K562 (cell line): ENCODE measurements at regions not wholly inside any gene's neighbourhood (a gene's known extent, or its start where the extent isn't known, plus 50 kb on each side); places are given as distances from the start of the nearest gene placed in this dataset.

Experiments
- ATAC-seq: fragments of 200-7000 bp; cut with Tn5 transposase; 3 replicates; pipeline ENCODE4 v1.9.1; 2020; ENCODE audit warnings: moderate library complexity
- BruUV-seq: library from RNA; stranded (reverse); fragments of 400-500 nt; replicated peaks from 2 replicates; lab custom pipeline; 2021; lab: Mats Ljungman, UMichigan
- CTCF ChIA-PET: fragments of 300-600 bp; formaldehyde crosslinking; extraction: SDS; loops from one replicate; lab custom pipeline; 2021; ENCODE audit warnings: low intra/inter-chr PET ratio; lab: Yijun Ruan, JAX
- POLR2A ChIA-PET: fragments of 300-600, 350-650 bp; sonication (Branson Sonifier 250); formaldehyde crosslinking; extraction: SDS; loops from one replicate; lab custom pipeline; 2021; ENCODE audit warnings: antibody characterized with exemption, inconsistent platforms; lab: Yijun Ruan, JAX
- DNase-seq, 4 experiments: peaks; one replicate each; pipeline versions ENCODE4 v3.0.0 to v3.0.0-alpha.2; 2011 to 2018; ENCODE audit warnings: low spot score in 3 of 4, mixed read lengths in 3 of 4; ENCODE audit errors: extremely low read depth in 1 of 4
- FAIRE-seq: peaks from 2 replicates; lab custom pipeline; 2011; peaks lifted over from hg19 to GRCh38; lab: Jason Lieb, UNC
- H2AFZ ChIP-seq: 2 replicates; pipeline ENCODE4 v1.6.0; 2011; ENCODE audit warnings: low read depth, low read length, control low read depth, inconsistent platforms
- H3K27ac ChIP-seq: fragments of 200-600 bp; 3 replicates; pipeline ENCODE4 v1.8.0; 2011; ENCODE audit warnings: low read depth, mild to moderate bottlenecking, control low read depth, inconsistent platforms, low read length, moderate library complexity, mixed read lengths; ENCODE audit errors: extremely low read depth
- H3K27me3 ChIP-seq, 2 experiments: fragments of 300-600 bp in 1 of 2; 2 replicates in 1 of 2; 3 replicates in 1 of 2; pipeline versions ENCODE4 v1.6.0 to v1.8.0; 2011; ENCODE audit warnings: inconsistent platforms in 2 of 2, low read length in 2 of 2, mild to moderate bottlenecking in 1 of 2, mixed read lengths in 1 of 2, moderate library complexity in 1 of 2; ENCODE audit not compliant: control insufficient read depth in 2 of 2, insufficient read depth in 2 of 2
- H3K36me3 ChIP-seq: fragments of 300-600 bp; 3 replicates; pipeline ENCODE4 v1.8.0; 2011; ENCODE audit warnings: mild to moderate bottlenecking, low read length, inconsistent platforms; ENCODE audit not compliant: control insufficient read depth, insufficient read depth
- H3K4me1 ChIP-seq, 2 experiments: fragments of 200-600 bp in 1 of 2; replicated peaks in 1 of 2; 2 replicates in 1 of 2; 3 replicates in 1 of 2; pipeline versions ENCODE4 v1.5.1 to v1.8.0; 2011; ENCODE audit warnings: inconsistent platforms in 2 of 2, low read length in 2 of 2, mild to moderate bottlenecking in 1 of 2, mixed read lengths in 1 of 2, moderate library complexity in 1 of 2; ENCODE audit not compliant: control insufficient read depth in 2 of 2, insufficient read depth in 2 of 2
- H3K4me2 ChIP-seq: 2 replicates; pipeline ENCODE4 v1.6.1; 2011; ENCODE audit warnings: low read length, control low read depth, inconsistent platforms, mixed read lengths; ENCODE audit not compliant: insufficient read depth
- H3K4me3 ChIP-seq: fragments of 200-600 bp; sonication (generic), shearing (Covaris generic); 2 replicates; pipeline ENCODE4 v1.5.1; 2016; ENCODE audit warnings: control low read depth, inconsistent platforms
- H3K79me2 ChIP-seq: fragments of 200-600 bp; 3 replicates; pipeline ENCODE4 v1.8.0; 2011; ENCODE audit warnings: low read length, inconsistent platforms; ENCODE audit not compliant: control insufficient read depth, insufficient read depth
- H3K9ac ChIP-seq, 2 experiments: 2 replicates each; pipeline versions ENCODE4 v1.6.0 to v1.6.1; 2011; ENCODE audit warnings: low read depth in 2 of 2, low read length in 2 of 2, control low read depth in 1 of 2, inconsistent platforms in 1 of 2, mild to moderate bottlenecking in 1 of 2, mixed read lengths in 1 of 2; ENCODE audit not compliant: insufficient read depth in 1 of 2
- H3K9me1 ChIP-seq: one replicate; pipeline ENCODE4 v1.6.0; 2011; ENCODE audit warnings: inconsistent platforms, mild to moderate bottlenecking, low read length, moderate library complexity; ENCODE audit not compliant: control insufficient read depth, insufficient read depth
- H3K9me3 ChIP-seq: replicated peaks from 2 replicates; pipeline ENCODE4 v1.5.1; 2011; ENCODE audit warnings: low read depth, low read length, inconsistent platforms; ENCODE audit not compliant: control insufficient read depth, insufficient read depth
- H4K20me1 ChIP-seq: replicated peaks from 2 replicates; pipeline ENCODE4 v1.6.1; 2011; ENCODE audit warnings: low read length, inconsistent platforms, mixed read lengths; ENCODE audit not compliant: control insufficient read depth, insufficient read depth
- CTBP1 ChIP-seq: fragments of 450-650 bp; IDR thresholded peaks from 2 replicates; pipeline ENCODE4 v1.6.1; 2016; ENCODE audit warnings: borderline replicate concordance
- DACH1 ChIP-seq: fragments of 450-650 bp; IDR thresholded peaks from 2 replicates; pipeline ENCODE4 v1.6.1; 2018; ENCODE audit not compliant: partially characterized antibody
- MIER1 ChIP-seq: fragments of 450-650 bp; IDR thresholded peaks from 2 replicates; pipeline ENCODE4 v1.6.1; 2016; ENCODE audit warnings: antibody characterized with exemption, mild to moderate bottlenecking, low read depth
- NCOA2 ChIP-seq, 2 experiments: fragments of 450-650 bp; IDR thresholded peaks; 2 replicates each; pipeline ENCODE4 v1.6.1; 2018; ENCODE audit warnings: mild to moderate bottlenecking in 2 of 2, moderate library complexity in 1 of 2; ENCODE audit not compliant: partially characterized antibody in 2 of 2
- NR2C2 ChIP-seq, 2 experiments: fragments of 200-800 bp in 1 of 2; sonication (Bioruptor generic) in 1 of 2; sonication (generic) in 1 of 2; formaldehyde crosslinking in 1 of 2; IDR thresholded peaks; 2 replicates each; pipeline versions ENCODE4 v1.6.1 to v1.8.0; 2016 to 2022; ENCODE audit warnings: mild to moderate bottlenecking in 1 of 2, missing compliant biosample characterization in 1 of 2, missing genetic modification characterization in 1 of 2, missing genetic modification reagents in 1 of 2
- STAT5B ChIP-seq: fragments of 250-450 bp; sonication (Bioruptor Pico); IDR thresholded peaks from 2 replicates; pipeline ENCODE4 v1.8.0; 2021; ENCODE audit warnings: mild to moderate bottlenecking, inconsistent platforms
- TRIM24 ChIP-seq, 2 experiments: fragments of 450-650 bp; IDR thresholded peaks; 2 replicates each; pipeline ENCODE4 v1.6.1; 2016
- ZNF274 ChIP-seq: IDR thresholded peaks from 2 replicates; pipeline ENCODE4 v1.6.1; 2011; ENCODE audit warnings: low read depth, mild to moderate bottlenecking, low read length, moderate library complexity, borderline replicate concordance
- ZNF561 ChIP-seq: fragments of 450-650 bp; formaldehyde crosslinking; conservative IDR thresholded peaks from 2 replicates; pipeline ENCODE4 v1.4.0; 2020; ENCODE audit warnings: mild to moderate bottlenecking, moderate library complexity
- ZNF57 ChIP-seq: fragments of 450-650 bp; formaldehyde crosslinking; IDR thresholded peaks from 2 replicates; pipeline ENCODE4 v1.4.0; 2020; ENCODE audit warnings: mild to moderate bottlenecking, moderate library complexity
- WGBS: fragments of 100-300 bp; shearing (Covaris generic); methylation state at CpG from one replicate; pipeline ENCODE4 v1.1.6; 2016; ENCODE audit warnings: low coverage, mixed read lengths; ENCODE audit not compliant: insufficient coverage; ENCODE audit errors: missing lambda C conversion rate; 5-methylcytosine and 5-hydroxymethylcytosine counted together
- in situ Hi-C: fragments of 300-500 bp; cut with MboI; formaldehyde crosslinking; loops from 4 replicates; pipeline ENCODE4 v1.15.0; 2018; ENCODE audit warnings: inconsistent platforms, mixed read lengths
- intact Hi-C: fragments of 100-400 bp; cut with micrococcal nuclease; formaldehyde crosslinking; loops from 2 replicates; pipeline ENCODE4 v1.14.2; 2022
- TF ChIP-seq, protein P1 (sequence below): fragments of 250-450 bp; sonication (Bioruptor Pico); IDR thresholded peaks from 2 replicates; pipeline ENCODE4 v1.4.0; 2020; ENCODE audit warnings: mild to moderate bottlenecking, moderate library complexity
- TF ChIP-seq, protein P2 (sequence below): fragments of 450-650 bp; formaldehyde crosslinking; IDR thresholded peaks from 2 replicates; pipeline ENCODE4 v1.4.0; 2020; ENCODE audit warnings: mild to moderate bottlenecking, moderate library complexity
- TF ChIP-seq, protein P3 (sequence below): fragments of 250-450 bp; sonication (Bioruptor Pico); IDR thresholded peaks from 2 replicates; pipeline ENCODE4 v1.5.0; 2021; ENCODE audit warnings: mild to moderate bottlenecking, moderate library complexity

DNA sequence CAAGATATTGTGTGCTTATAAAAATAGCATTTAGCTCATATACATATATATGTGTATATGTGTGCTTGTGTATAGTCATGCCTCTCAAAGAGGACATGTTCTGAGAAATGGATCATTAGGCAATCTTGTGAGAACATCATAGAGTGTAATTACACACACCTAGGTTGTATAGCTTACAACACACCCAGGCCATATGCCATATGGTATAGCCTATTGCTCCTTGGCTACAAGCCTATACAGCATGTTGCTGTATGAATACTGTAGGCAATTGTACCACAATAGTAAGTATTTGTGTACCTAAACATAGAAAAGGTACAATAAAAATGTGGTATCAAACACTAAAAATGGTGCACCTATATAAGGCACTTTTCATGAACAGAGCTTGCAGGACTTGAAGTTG lies 1510.5 kb upstream of the LRRTM3 start (continued):
- TF ChIP-seq, protein P1, sequence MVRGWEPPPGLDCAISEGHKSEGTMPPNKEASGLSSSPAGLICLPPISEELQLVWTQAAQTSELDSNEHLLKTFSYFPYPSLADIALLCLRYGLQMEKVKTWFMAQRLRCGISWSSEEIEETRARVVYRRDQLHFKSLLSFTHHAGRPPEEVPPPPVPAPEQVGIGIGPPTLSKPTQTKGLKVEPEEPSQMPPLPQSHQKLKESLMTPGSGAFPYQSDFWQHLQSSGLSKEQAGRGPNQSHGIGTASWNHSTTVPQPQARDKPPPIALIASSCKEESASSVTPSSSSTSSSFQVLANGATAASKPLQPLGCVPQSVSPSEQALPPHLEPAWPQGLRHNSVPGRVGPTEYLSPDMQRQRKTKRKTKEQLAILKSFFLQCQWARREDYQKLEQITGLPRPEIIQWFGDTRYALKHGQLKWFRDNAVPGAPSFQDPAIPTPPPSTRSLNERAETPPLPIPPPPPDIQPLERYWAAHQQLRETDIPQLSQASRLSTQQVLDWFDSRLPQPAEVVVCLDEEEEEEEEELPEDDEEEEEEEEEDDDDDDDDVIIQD (CRISPR knock-in tag) = no peak
- TF ChIP-seq NCOA2 (IDR thresholded peaks at IDR 0.05; ENCODE audit: partially characterized antibody in 2 of 2) = no peak
- TF ChIP-seq CTBP1 = no peak
- TF ChIP-seq ZNF274 = no peak

DNA sequence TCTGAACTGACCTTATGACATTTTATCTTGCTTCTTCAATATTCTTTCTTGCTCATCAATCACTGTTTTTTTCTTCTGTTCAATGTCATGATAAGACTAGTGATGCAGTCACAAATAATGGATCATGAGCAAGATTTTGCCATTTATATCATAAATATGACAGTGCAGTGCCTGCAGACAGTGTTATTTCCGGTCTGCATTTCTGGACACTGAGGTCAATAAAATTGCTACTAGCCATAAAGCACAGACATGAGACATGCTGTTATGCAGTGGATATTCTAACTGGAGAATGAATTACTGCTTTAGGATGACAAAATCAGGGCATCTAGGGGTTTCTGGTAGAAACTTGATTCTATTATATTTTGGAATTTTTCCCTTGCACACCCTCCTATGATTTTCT lies 1509.7 kb upstream of the LRRTM3 start:
- Histone ChIP-seq H2AFZ (no peak overlapping the region), H3K4me3 (no peak overlapping the region), H3K36me3 (no peaks in the 10 kb centered on the region), H3K27ac (no peak overlapping the region), H3K27me3 (no peaks in the 10 kb centered on the region), H3K4me1 (no peaks in the 10 kb centered on the region), H3K79me2 (no peaks in the 10 kb centered on the region), H3K9me3 (no peaks in the 10 kb centered on the region), H3K9ac (no peak overlapping the region), H3K4me2 (no peak overlapping the region), H4K20me1 (no peaks in the 10 kb centered on the region), H3K9me1 (no peaks in the 10 kb centered on the region)
- POLR2A ChIA-PET = no interaction called here
- FAIRE-seq (no peak), DNase-seq (no peak), ATAC-seq (no peak)
- CTCF ChIA-PET = no interaction called here
- intact Hi-C loops = no loop called here
- BruUV-seq = no TSS peak
- 5% methylated on average over 1 of the region's 1 CpG for WGBS
- in situ Hi-C loops = no loop called here
- TF ChIP-seq TRIM24 (IDR thresholded peaks at IDR 0.05) = no peak
- no peak for TF ChIP-seq MIER1
- no peak for TF ChIP-seq NR2C2 (CRISPR knock-in tag; IDR thresholded peaks at IDR 0.05)
- no peak for TF ChIP-seq NR2C2 (tag; IDR thresholded peaks at IDR 0.05)
- TF ChIP-seq, protein P2, sequence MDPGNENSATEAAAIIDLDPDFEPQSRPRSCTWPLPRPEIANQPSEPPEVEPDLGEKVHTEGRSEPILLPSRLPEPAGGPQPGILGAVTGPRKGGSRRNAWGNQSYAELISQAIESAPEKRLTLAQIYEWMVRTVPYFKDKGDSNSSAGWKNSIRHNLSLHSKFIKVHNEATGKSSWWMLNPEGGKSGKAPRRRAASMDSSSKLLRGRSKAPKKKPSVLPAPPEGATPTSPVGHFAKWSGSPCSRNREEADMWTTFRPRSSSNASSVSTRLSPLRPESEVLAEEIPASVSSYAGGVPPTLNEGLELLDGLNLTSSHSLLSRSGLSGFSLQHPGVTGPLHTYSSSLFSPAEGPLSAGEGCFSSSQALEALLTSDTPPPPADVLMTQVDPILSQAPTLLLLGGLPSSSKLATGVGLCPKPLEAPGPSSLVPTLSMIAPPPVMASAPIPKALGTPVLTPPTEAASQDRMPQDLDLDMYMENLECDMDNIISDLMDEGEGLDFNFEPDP (CRISPR knock-in tag) = no peak
- TF ChIP-seq, protein P3, sequence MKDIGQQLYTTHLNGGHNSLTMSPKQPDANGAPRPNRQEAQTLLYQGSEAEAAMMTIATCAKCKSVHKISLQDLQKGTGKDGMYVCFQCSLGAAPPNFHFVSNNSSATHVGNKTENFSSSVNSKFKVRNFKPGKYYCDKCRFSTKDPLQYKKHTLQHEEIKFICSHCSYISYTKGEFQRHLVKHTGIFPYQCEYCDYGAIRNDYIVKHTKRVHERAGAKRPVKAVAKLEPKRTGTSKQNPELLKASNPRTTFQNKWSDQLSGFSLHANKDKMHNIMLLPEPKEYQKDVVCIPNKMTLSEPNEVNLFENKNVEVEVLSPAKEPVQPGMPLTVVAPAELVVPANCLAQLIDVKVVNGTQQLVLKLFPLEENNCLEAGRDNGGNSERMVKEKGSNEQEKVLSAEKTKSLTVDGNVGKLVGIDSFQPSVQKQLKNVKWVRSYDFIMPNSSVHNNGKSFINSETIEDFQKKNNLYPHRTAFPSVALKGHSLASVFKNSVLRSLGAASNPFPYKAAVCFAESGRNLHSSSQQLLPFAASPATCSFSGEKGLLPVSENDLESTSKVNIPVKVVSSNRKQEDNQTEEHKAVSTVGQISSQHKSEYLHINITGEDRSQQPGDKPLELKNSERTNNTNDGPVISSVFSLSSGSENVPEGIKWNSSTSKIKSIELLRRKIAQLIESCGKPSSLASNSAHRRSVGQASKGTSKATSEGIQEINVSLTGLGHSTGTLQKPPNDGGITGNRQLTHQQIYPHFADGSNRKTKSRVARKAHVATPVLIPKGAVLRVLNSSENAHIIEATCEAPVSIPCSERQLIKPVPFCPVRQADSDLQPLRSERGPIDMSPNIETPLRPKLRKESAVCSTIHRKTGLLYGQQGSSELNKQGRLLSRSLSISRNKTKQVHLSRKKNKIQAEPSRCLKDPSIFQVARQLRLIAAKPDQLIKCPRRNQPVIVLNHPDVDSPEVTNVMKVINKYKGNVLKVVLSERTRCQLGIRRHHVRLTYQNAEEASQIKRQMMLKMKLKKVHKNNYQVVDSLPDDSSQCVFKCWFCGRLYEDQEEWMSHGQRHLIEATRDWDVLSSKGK (CRISPR knock-in tag) = no peak
- no peak for TF ChIP-seq DACH1
- no peak for TF ChIP-seq STAT5B (CRISPR knock-in tag)
- no peak for TF ChIP-seq ZNF57 (CRISPR knock-in tag)
- no peak for TF ChIP-seq ZNF561 (CRISPR knock-in tag)
